ENCODE measurements at regions not wholly inside any gene's neighbourhood (a gene's known extent, or its start where the extent isn't known, plus 50 kb on each side); places are given as distances from the start of the nearest gene placed in this dataset.

DNA sequence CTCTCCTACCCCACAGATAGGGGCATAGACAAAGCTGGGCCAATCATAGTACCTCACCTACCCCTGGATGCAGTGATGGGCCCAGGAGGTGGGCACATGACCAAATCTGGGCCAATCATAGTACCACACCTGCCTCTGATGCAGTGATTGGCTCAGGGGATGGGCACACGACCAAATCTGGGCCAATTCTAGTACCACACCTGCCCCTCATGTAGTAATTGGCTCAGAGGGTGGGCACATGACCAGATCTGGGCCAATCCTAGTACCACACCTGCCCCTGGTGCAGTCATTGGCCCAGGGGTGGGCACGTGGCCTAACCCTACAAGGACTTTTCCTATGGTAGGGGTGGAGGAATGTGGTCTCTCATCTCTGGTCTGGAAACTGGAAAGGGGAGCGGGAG is 56.9 kb upstream of the MEF2A start:
- DNase-seq (ENCODE audit: low read depth, low spot score), result no peak

DNA sequence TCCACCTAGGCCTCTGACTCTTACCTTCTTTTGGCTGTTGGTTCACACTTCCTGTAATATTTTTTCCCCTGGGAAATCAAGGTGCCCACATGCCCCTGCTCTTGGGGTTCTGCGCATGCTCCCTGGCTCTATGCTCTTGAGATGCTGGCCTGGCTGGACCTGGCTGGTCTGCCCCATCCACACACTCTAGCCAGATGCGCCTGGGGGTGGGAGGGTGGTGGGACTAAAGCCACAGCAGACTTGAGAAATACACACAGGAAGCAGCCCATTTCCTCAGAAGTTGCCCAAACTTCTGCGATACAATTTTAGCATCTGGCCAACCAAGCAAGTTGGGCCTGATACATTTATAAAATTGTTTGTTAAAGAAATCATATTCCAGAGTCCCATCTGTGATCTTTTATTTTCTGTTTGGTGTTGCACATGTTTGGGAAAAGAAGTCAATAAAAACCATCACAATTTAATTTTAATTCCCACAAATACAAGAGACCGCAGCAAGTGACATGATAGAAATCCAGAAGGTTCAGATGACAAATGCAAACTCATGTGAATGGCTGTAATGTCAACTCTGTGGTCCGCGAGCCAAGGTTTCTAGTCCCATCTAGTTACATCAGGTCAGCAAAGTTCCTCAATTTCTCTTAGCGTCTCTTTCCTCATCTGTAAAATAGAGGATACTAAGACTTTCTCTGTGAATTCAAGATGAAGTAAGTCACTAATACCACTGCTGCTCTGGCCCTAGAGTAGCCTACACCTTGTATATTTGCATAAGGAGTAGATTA is 55.9 kb upstream of the MEF2A start:
- no peak for DNase-seq (ENCODE audit: low read depth, low spot score)

DNA sequence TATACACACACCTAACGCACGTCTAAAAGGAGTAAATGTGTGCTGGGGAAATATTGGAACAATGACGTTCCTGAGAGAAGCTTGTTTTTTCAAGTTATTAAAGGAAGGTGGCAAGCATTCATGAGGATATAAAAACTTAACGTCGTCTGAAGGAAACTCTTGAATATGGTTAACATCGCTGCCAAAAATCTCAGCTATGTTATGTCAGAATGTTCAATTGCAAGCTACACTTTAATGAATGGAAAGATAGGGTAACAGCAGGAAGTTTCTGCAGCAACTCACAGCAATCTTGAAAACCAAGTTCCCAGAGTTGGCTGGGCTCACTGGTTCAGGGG is 54.3 kb upstream of the MEF2A start:
- DNase-seq (ENCODE audit: low read depth, low spot score), result no peak

DNA sequence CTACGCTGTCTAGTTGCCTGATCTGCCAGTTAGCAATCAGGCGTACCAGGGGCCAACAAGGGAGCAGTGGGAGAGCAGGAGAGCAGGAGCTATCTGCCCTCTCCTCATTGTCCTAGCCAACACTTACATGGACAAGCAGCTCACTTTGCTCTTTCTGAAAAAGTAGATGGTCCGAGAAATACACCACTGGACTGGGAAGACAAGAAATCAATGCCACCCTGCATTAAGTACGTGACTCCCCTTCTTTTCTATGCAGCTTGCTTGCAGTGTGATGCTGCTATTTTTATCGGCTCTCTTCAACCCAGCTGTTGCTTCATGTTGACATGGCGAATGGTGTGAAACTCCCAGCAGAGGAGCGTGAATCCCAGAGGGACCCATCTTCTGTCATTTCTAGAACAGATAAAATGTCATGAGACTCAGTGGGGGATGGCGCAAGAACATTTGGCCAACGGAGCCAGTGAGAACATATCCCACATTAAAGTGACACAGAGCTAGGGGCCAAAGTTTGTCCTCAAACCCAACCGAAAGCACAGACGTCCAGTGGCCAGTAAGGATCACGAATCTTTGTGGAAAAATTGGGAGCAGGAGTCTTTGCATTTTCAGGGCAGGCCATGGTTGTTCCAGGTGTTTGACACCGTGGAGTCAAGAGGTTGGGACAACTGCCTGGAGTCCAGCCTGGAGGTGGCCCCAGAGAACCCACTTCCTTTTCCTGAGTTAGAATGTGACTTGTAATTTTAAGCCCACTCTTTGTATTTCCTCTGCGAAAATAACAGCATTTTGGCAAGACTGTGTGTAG is 53.7 kb upstream of the MEF2A start:
- DNase-seq (ENCODE audit: low read depth, low spot score), result no peak

DNA sequence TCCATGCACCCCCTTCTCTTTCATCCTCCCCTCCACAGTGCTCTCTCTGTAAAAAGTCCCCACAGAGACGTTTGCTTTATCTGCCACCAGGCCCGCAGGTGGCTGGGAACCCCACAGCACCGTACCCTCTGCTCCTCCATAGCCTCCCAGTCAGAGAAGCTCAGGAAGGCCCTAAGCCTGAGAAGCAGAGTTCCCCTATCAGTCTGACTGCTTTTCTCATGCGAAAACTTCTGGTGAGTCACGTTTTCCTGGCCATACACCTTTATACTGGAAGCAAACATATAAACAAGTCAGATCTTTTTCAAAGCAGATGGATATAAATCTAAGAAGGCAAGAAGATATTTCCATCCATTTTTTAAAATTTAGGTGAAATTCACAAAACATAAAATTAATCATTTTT is 51.5 kb upstream of the MEF2A start:
- DNase-seq (ENCODE audit: low read depth, low spot score), result no peak
